HCT116 (cell line): ENCODE measurements at regions not wholly inside any gene's neighbourhood (a gene's known extent, or its start where the extent isn't known, plus 50 kb on each side); places are given as distances from the start of the nearest gene placed in this dataset.

Experiments used
- ATAC-seq: fragments of 200-7000 bp; cut with Tn5 transposase; 2 replicates; pipeline ENCODE4 v1.9.1; 2020; ENCODE audit warnings: mild to moderate bottlenecking, moderate library complexity
- BruUV-seq: library from RNA; stranded (reverse); fragments of 400-500 nt; replicated peaks from 2 replicates; lab custom pipeline; 2021; lab: Mats Ljungman, UMichigan
- CTCF ChIA-PET: fragments of 300-600 bp; sonication (Branson Sonifier 250); formaldehyde crosslinking; loops from one replicate; lab custom pipeline; 2021; ENCODE audit warnings: antibody characterized with exemption; lab: Charles Lee
- POLR2A ChIA-PET: fragments of 300-600, 350-600 bp; sonication (Branson Sonifier 250); formaldehyde crosslinking; loops from one replicate; lab custom pipeline; 2021; ENCODE audit warnings: antibody characterized with exemption; lab: Charles Lee
- RAD21 ChIA-PET, 2 experiments: fragments of 300-600 bp; sonication (Branson Sonifier 250); formaldehyde crosslinking; loops; one replicate each; lab custom pipeline; 2023; ENCODE audit warnings: low total read pairs in 2 of 2; ENCODE audit not compliant: uncharacterized antibody in 2 of 2, unreplicated experiment in 2 of 2, low non-redundant PET in 1 of 2; lab: Charles Lee
- DNase-seq: peaks from one replicate; pipeline ENCODE4 v3.0.0-alpha.2; 2010; ENCODE audit warnings: low read depth, low spot score
- H2AFZ ChIP-seq: fragments of 200-600 bp; shearing (Covaris generic), sonication (generic); 2 replicates; pipeline ENCODE4 v1.6.1; 2017; ENCODE audit warnings: low read depth, mixed run types, mixed read lengths, antibody characterized with exemption, low read length; ENCODE audit not compliant: poor library complexity, severe bottlenecking
- H3K27ac ChIP-seq: 2 replicates; pipeline ENCODE4 v1.5.1; 2012; ENCODE audit warnings: low read depth, low read length
- H3K27me3 ChIP-seq: fragments of 200-600 bp; sonication (generic); 2 replicates; pipeline ENCODE4 v1.6.1; 2016; ENCODE audit warnings: mixed run types, low read length, mixed read lengths; ENCODE audit not compliant: insufficient read depth
- H3K36me3 ChIP-seq, 2 experiments: fragments of 200-500 bp in 1 of 2; fragments of 200-600 bp in 1 of 2; sonication (Bioruptor generic) in 1 of 2; sonication (generic) in 1 of 2; 2 replicates each; pipeline versions ENCODE4 v1.5.1 to v1.6.1; 2014 to 2016; ENCODE audit warnings: low read length in 2 of 2, inconsistent platforms in 1 of 2, mixed read lengths in 1 of 2, mixed run types in 1 of 2; ENCODE audit not compliant: insufficient read depth in 2 of 2, control insufficient read depth in 1 of 2
- H3K4me1 ChIP-seq, 2 experiments: fragments of 200-600 bp in 1 of 2; sonication (generic) in 1 of 2; 2 replicates each; pipeline versions ENCODE4 v1.5.1 to v1.6.1; 2012 to 2017; ENCODE audit warnings: low read length in 2 of 2, inconsistent platforms in 1 of 2, mild to moderate bottlenecking in 1 of 2, mixed read lengths in 1 of 2, mixed run types in 1 of 2, moderate library complexity in 1 of 2; ENCODE audit not compliant: insufficient read depth in 2 of 2, control insufficient read depth in 1 of 2
- H3K4me2 ChIP-seq: fragments of 200-600 bp; sonication (generic); 2 replicates; pipeline ENCODE4 v1.6.1; 2017; ENCODE audit warnings: mixed run types, low read length, mixed read lengths
- H3K4me3 ChIP-seq, 2 experiments: fragments of 200-600 bp in 1 of 2; sonication (generic) in 1 of 2; replicated peaks in 1 of 2; 2 replicates each; pipeline ENCODE4 v1.5.1; 2011 to 2016; ENCODE audit warnings: low read length in 2 of 2, control low read depth in 1 of 2, low read depth in 1 of 2, mild to moderate bottlenecking in 1 of 2, mixed read lengths in 1 of 2, mixed run types in 1 of 2
- H3K79me2 ChIP-seq: fragments of 200-600 bp; sonication (generic); 2 replicates; pipeline ENCODE4 v1.6.1; 2017; ENCODE audit warnings: mild to moderate bottlenecking, mixed run types, low read length, moderate library complexity, mixed read lengths; ENCODE audit not compliant: insufficient read depth
- H3K9ac ChIP-seq: fragments of 200-600 bp; sonication (generic); 2 replicates; pipeline ENCODE4 v1.6.1; 2016; ENCODE audit warnings: low read length, mixed read lengths
- H3K9me2 ChIP-seq: fragments of 200-600 bp; sonication (generic), shearing (Covaris generic); 2 replicates; pipeline ENCODE4 v1.6.1; 2017; ENCODE audit warnings: mixed run types, mild to moderate bottlenecking, moderate library complexity; ENCODE audit not compliant: insufficient read depth
- H3K9me3 ChIP-seq, 2 experiments: fragments of 200-500 bp in 1 of 2; fragments of 200-600 bp in 1 of 2; sonication (Bioruptor generic) in 1 of 2; sonication (generic) in 1 of 2; 2 replicates each; pipeline ENCODE4 v1.6.1; 2014 to 2017; ENCODE audit warnings: low read length in 2 of 2, mixed read lengths in 2 of 2, inconsistent platforms in 1 of 2, low read depth in 1 of 2, mild to moderate bottlenecking in 1 of 2, mixed run types in 1 of 2, moderate library complexity in 1 of 2; ENCODE audit not compliant: control insufficient read depth in 1 of 2, insufficient read depth in 1 of 2
- H4K20me1 ChIP-seq: fragments of 200-600 bp; sonication (generic), shearing (Covaris generic); 2 replicates; pipeline ENCODE4 v1.6.1; 2017; ENCODE audit warnings: mixed run types, mild to moderate bottlenecking, moderate library complexity; ENCODE audit not compliant: insufficient read depth
- EGR1 ChIP-seq: IDR thresholded peaks from 2 replicates; pipeline ENCODE4 v1.6.1; 2012; ENCODE audit warnings: low read depth
- ELF1 ChIP-seq: IDR thresholded peaks from 2 replicates; pipeline ENCODE4 v1.6.1; 2012; ENCODE audit warnings: low read depth, borderline replicate concordance
- EZH2phosphoT487 ChIP-seq: fragments of 200-600 bp; IDR thresholded peaks from 2 replicates; pipeline ENCODE4 v1.6.1; 2018; ENCODE audit warnings: antibody characterized with exemption, borderline replicate concordance
- MAX ChIP-seq: IDR thresholded peaks from 2 replicates; pipeline ENCODE4 v1.6.1; 2012
- POLR2A ChIP-seq: IDR thresholded peaks from 2 replicates; pipeline ENCODE4 v1.7.0; 2011; ENCODE audit warnings: borderline replicate concordance; ENCODE audit not compliant: insufficient read depth, insufficient read length; ENCODE audit errors: extremely low read depth
- RAD21 ChIP-seq: IDR thresholded peaks from 2 replicates; pipeline ENCODE4 v1.6.1; 2012; ENCODE audit warnings: low read depth, mild to moderate bottlenecking
- SRF ChIP-seq: IDR thresholded peaks from 2 replicates; pipeline ENCODE4 v1.6.1; 2012; ENCODE audit warnings: low read depth
- TCF7L2 ChIP-seq: IDR thresholded peaks from 2 replicates; pipeline ENCODE4 v1.7.0; 2011; ENCODE audit warnings: borderline replicate concordance, inconsistent platforms; ENCODE audit not compliant: insufficient read depth, insufficient read length; ENCODE audit errors: extremely low read depth
- ZBTB33 ChIP-seq: IDR thresholded peaks from 2 replicates; pipeline ENCODE4 v1.6.1; 2011; ENCODE audit warnings: mild to moderate bottlenecking, low read length, moderate library complexity; ENCODE audit not compliant: insufficient replicate concordance; ENCODE audit errors: extremely low read depth
- ZNF274 ChIP-seq: fragments of 200-500 bp; sonication (Bioruptor generic); IDR thresholded peaks from 2 replicates; pipeline ENCODE4 v1.6.1; 2014; ENCODE audit warnings: mild to moderate bottlenecking, low read depth, low read length, inconsistent platforms
- intact Hi-C: fragments of 100-400 bp; cut with micrococcal nuclease; formaldehyde crosslinking; loops from 2 replicates; pipeline ENCODE4 v1.10.0; 2022
- TF ChIP-seq, protein P1 (sequence below): IDR thresholded peaks from 2 replicates; pipeline ENCODE4 v1.6.1; 2012

- intact Hi-C loops: no loop called here
- Histone ChIP-seq H3K9me2 (no peaks in the 10 kb centered on the region), H3K9me3 (peaks cover 0 to 6% of the 10 kb centered on the region in 2 experiments; a peak in 2 of 4 replicates), H4K20me1 (no peaks in the 10 kb centered on the region), H3K27me3 (no peaks in the 10 kb centered on the region), H3K36me3 (no peaks in the 10 kb centered on the region)
- CTCF ChIA-PET: no interaction called here
- no peak for DNase-seq
- RAD21 ChIA-PET: no interaction called here
- TF ChIP-seq EZH2phosphoT487 (no peak), RAD21 (no peak), ZNF274 (no peak), POLR2A (no peak), ELF1 (no peak), SRF (no peak), TCF7L2 (no peak), MAX (no peak), EGR1 (no peak), ZBTB33 (no peak)
- TF ChIP-seq, protein P1, sequence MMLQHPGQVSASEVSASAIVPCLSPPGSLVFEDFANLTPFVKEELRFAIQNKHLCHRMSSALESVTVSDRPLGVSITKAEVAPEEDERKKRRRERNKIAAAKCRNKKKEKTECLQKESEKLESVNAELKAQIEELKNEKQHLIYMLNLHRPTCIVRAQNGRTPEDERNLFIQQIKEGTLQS: no peak
- TF ChIP-seq, all 23 proteins: peak for 0
- Histone ChIP-seq H3K9ac (no peak overlapping the region), H3K79me2 (no peaks in the 10 kb centered on the region), H2AFZ (no peak overlapping the region), H3K4me1 (no peaks in the 10 kb centered on the region), H3K4me2 (no peak overlapping the region), H3K4me3 (no peak overlapping the region), H3K27ac (no peak overlapping the region)
- POLR2A ChIA-PET: no interaction called here
- ATAC-seq: no peak
- BruUV-seq: no TSS peak
Observed at GRCh38 chr15:97525809-97526208, 434.7 kb upstream of the ARRDC4 start.
